ENCODE measurements at regions not wholly inside any gene's neighbourhood (a gene's known extent, or its start where the extent isn't known, plus 50 kb on each side); places are given as distances from the start of the nearest gene placed in this dataset.

- TF ChIP-seq EZH2 (IDR thresholded peaks at IDR 0.05; ENCODE audit: low read length, missing control alignments) (no peak), CTCF (conservative IDR thresholded peaks at IDR 0.05 in 1 of 2, IDR thresholded peaks at IDR 0.05 in 1 of 2; ENCODE audit: low read depth in 1 of 2, low read length in 2 of 2) (no peak)
Measured at GRCh38 chr11:26187639-26188038, 144.3 kb upstream of the ANO3 start.

Data from fibroblast of lung (primary cell).